GM12891 (cell line): ENCODE measurements at regions not wholly inside any gene's neighbourhood (a gene's known extent, or its start where the extent isn't known, plus 50 kb on each side); places are given as distances from the start of the nearest gene placed in this dataset.

Experiments
- PAX5 ChIP-seq: IDR thresholded peaks from 2 replicates; pipeline ENCODE4 v1.6.1; 2011; ENCODE audit warnings: low read length, moderate library complexity, mild to moderate bottlenecking; ENCODE audit not compliant: insufficient read depth, severe bottlenecking
- POLR2A ChIP-seq: IDR thresholded peaks from 2 replicates; pipeline ENCODE4 v1.6.1; 2011; ENCODE audit warnings: low read depth, low read length, control low read depth
- POLR2AphosphoS5 ChIP-seq: IDR thresholded peaks from 2 replicates; pipeline ENCODE4 v1.6.1; 2011; ENCODE audit warnings: low read depth, low read length, control low read depth
- POU2F2 ChIP-seq: IDR thresholded peaks from 2 replicates; pipeline ENCODE4 v1.6.1; 2011; ENCODE audit warnings: low read depth, mild to moderate bottlenecking, control low read depth, low read length, moderate library complexity
- SPI1 ChIP-seq: IDR thresholded peaks from 2 replicates; pipeline ENCODE4 v1.6.1; 2011; ENCODE audit warnings: low read depth, low read length, control low read depth
- TAF1 ChIP-seq: IDR thresholded peaks from 2 replicates; pipeline ENCODE4 v1.6.1; 2011; ENCODE audit warnings: low read depth, low read length, control low read depth

DNA sequence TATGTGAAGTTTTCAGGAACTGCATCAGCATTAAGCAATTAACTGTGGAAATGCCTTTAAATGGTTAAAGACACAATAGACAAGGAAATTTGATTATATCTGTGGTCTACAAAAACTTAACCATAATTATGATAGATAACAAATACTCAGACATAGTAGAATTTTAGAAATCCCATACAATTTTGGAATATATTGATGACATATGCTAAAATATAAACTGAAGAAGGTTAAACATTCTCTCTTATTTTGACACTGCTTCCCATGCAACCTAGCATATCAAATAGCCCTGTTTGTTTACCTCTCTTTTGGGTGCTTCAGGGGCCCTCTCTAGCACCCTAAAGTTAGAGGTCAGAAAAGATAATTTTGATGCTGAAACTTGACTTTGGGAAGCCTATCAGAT lies 1274.8 kb upstream of the SLC39A10 start:
- no peak for TF ChIP-seq POLR2AphosphoS5
- no peak for TF ChIP-seq POLR2A
- TF ChIP-seq TAF1, result no peak
- TF ChIP-seq SPI1, result no peak
- no peak for TF ChIP-seq POU2F2
- TF ChIP-seq PAX5, result no peak
